HEK293T (cell line): ENCODE measurements at regions not wholly inside any gene's neighbourhood (a gene's known extent, or its start where the extent isn't known, plus 50 kb on each side); places are given as distances from the start of the nearest gene placed in this dataset.

Experiments used
- ARNT ChIP-seq: fragments of 450-650 bp; IDR thresholded peaks from 2 replicates; pipeline ENCODE4 v1.6.1; 2017; ENCODE audit warnings: mild to moderate bottlenecking
- BHLHE40 ChIP-seq: fragments of 450-650 bp; IDR thresholded peaks from 2 replicates; pipeline ENCODE4 v1.6.1; 2016; ENCODE audit warnings: mild to moderate bottlenecking, moderate library complexity, borderline replicate concordance
- CTBP1 ChIP-seq: fragments of 450-650 bp; IDR thresholded peaks from 2 replicates; pipeline ENCODE4 v1.6.1; 2016; ENCODE audit warnings: borderline replicate concordance
- FOXM1 ChIP-seq: fragments of 450-650 bp; IDR thresholded peaks from 2 replicates; pipeline ENCODE4 v1.6.1; 2017; ENCODE audit warnings: mild to moderate bottlenecking, borderline replicate concordance
- HDGF ChIP-seq: fragments of 450-650 bp; IDR thresholded peaks from 2 replicates; pipeline ENCODE4 v1.6.1; 2017; ENCODE audit warnings: antibody characterized with exemption, borderline replicate concordance
- NFRKB ChIP-seq: fragments of 450-650 bp; IDR thresholded peaks from 2 replicates; pipeline ENCODE4 v1.6.1; 2016; ENCODE audit warnings: mild to moderate bottlenecking, moderate library complexity
- SP1 ChIP-seq: fragments of 450-650 bp; IDR thresholded peaks from 2 replicates; pipeline ENCODE4 v1.6.1; 2017

DNA sequence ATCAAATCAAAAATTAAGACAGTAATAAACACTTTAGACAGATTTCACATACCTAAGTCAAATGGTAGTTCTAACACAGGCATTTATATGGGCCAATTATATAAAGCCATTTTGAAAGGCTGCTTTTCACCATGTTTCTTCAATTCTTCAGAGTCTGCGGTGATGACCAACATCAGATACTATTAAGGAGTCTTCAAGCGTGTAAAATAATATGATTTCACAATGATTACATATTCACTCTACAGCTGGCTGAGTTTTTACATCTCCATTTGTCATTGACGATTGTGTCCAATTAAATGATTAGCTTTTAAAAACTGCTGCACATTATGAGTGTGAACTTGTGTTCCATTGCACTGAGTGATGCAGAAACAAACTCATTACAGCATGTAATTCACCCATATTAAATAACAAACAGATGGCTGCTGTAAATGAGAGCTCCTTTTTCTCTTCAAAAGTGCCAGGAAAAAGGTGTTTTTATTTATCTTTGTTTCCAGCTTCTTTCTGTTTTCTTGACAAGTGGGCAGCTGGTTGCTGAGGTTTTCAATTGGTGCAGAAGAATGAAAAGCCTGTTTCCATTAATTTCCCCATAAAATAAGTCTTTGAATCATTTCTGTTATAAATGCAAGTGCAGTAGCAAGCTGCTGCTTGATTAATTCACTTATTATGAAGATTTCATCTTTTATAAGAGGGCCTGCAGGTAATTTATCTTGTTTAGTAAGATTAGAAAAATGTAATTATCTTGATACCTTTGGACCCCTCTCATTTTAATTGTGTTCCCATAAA lies 676.1 kb upstream of the KLHL1 start:
- TF ChIP-seq ARNT (no peak), NFRKB (no peak), SP1 (no peak), CTBP1 (no peak), BHLHE40 (no peak), HDGF (no peak), FOXM1 (no peak)
